C4-2B (cell line): ENCODE measurements at regions not wholly inside any gene's neighbourhood (a gene's known extent, or its start where the extent isn't known, plus 50 kb on each side); places are given as distances from the start of the nearest gene placed in this dataset.
"Not testable (repeated sequence)": the region's sequence is repeated elsewhere in the genome, so short reads cannot be mapped to it uniquely, and the experiment has no call there.

ENCODE experiments used
- H3K27ac ChIP-seq: fragments of 450-650 bp; 2 replicates; pipeline ENCODE4 v1.5.1; 2017
- CTCF ChIP-seq: fragments of 450-650 bp; conservative IDR thresholded peaks from 2 replicates; pipeline ENCODE4 v1.5.1; 2017; ENCODE audit warnings: mild to moderate bottlenecking
- ZFX ChIP-seq: fragments of 450-650 bp; IDR thresholded peaks from 2 replicates; pipeline ENCODE4 v1.6.1; 2017

GRCh38 chr11:97691061-97691460 is 1301.2 kb downstream of the JRKL start:
- H3K27ac ChIP-seq = no peak overlapping the region
- no peak for TF ChIP-seq ZFX
- no peak for TF ChIP-seq CTCF

- TF ChIP-seq CTCF = no peak
These were observed 1313.1 kb downstream of the JRKL start for GRCh38 chr11:97702951-97703350.

GRCh38 chr11:97703851-97704250 is 1314.0 kb downstream of the JRKL start:
- H3K27ac ChIP-seq = no peak overlapping the region
- TF ChIP-seq CTCF = no peak
- TF ChIP-seq ZFX = no peak

More at GRCh38 chr11:97702951-97703350, 1313.1 kb downstream of the JRKL start:
- no peak overlapping the region for H3K27ac ChIP-seq

GRCh38 chr11:97705441-97705840 is 1315.3 kb upstream of the CNTN5 start:
- H3K27ac ChIP-seq = not testable (repeated sequence)

- TF ChIP-seq ZFX (no peak), CTCF (no peak)
- H3K27ac ChIP-seq = no peak overlapping the region
These were observed 1302.8 kb upstream of the CNTN5 start for GRCh38 chr11:97717922-97718321.

GRCh38 chr11:97722065-97722464 is 1298.7 kb upstream of the CNTN5 start:
- no peak overlapping the region for H3K27ac ChIP-seq
- TF ChIP-seq ZFX (no peak), CTCF (no peak)

- no peak overlapping the region for H3K27ac ChIP-seq
- no peak for TF ChIP-seq ZFX
- no peak for TF ChIP-seq CTCF
These were observed 1298.0 kb upstream of the CNTN5 start for GRCh38 chr11:97722721-97723120.

GRCh38 chr11:97729546-97730272 is 1291.0 kb upstream of the CNTN5 start:
- TF ChIP-seq ZFX (no peak), CTCF (no peak)
- no peak overlapping the region for H3K27ac ChIP-seq
